Fibroblast of lung (primary cell): ENCODE measurements at regions not wholly inside any gene's neighbourhood (a gene's known extent, or its start where the extent isn't known, plus 50 kb on each side); places are given as distances from the start of the nearest gene placed in this dataset.

Experiments used
- CTCF ChIP-seq, 2 donors: IDR thresholded peaks in 1 of 2; conservative IDR thresholded peaks in 1 of 2; 1 replicate in 1 of 2; 2 replicates in 1 of 2; pipeline ENCODE4 v1.5.1; 2011 to 2012; ENCODE audit warnings: low read length in 2 of 2, control low read depth in 1 of 2, inconsistent platforms in 1 of 2, low read depth in 1 of 2, mild to moderate bottlenecking in 1 of 2
- EZH2 ChIP-seq: IDR thresholded peaks from 2 replicates; pipeline ENCODE4 v1.5.1; 2012; ENCODE audit warnings: low read length, control low read depth, mild to moderate bottlenecking; ENCODE audit errors: missing control alignments

GRCh38 chr21:15191342-15191741 is 126.5 kb upstream of the NRIP1 start:
- TF ChIP-seq EZH2 = no peak
- no peak for TF ChIP-seq CTCF (conservative IDR thresholded peaks at IDR 0.05 in 1 of 2, IDR thresholded peaks at IDR 0.05 in 1 of 2; ENCODE audit: low read depth in 1 of 2, low read length in 2 of 2)
